IPS-15b (cell line): ENCODE measurements at regions not wholly inside any gene's neighbourhood (a gene's known extent, or its start where the extent isn't known, plus 50 kb on each side); places are given as distances from the start of the nearest gene placed in this dataset.

Experiments used
- H3K27me3 ChIP-seq: one replicate; pipeline ENCODE4 v1.6.1; 2013; ENCODE audit warnings: low read length; ENCODE audit not compliant: control insufficient read depth, insufficient read depth
- H3K36me3 ChIP-seq: one replicate; pipeline ENCODE4 v1.6.1; 2013; ENCODE audit warnings: low read length; ENCODE audit not compliant: control insufficient read depth, insufficient read depth
- H3K4me1 ChIP-seq: one replicate; pipeline ENCODE4 v1.6.1; 2013; ENCODE audit warnings: mild to moderate bottlenecking, low read length; ENCODE audit not compliant: control insufficient read depth, insufficient read depth
- H3K4me3 ChIP-seq: one replicate; pipeline ENCODE4 v1.5.1; 2013; ENCODE audit warnings: low read depth, low read length
- H3K9ac ChIP-seq: one replicate; pipeline ENCODE4 v1.6.1; 2013; ENCODE audit warnings: low read depth, mild to moderate bottlenecking, low read length
- H3K9me3 ChIP-seq: one replicate; pipeline ENCODE4 v1.6.1; 2013; ENCODE audit warnings: mild to moderate bottlenecking, low read length; ENCODE audit not compliant: control insufficient read depth, insufficient read depth

DNA sequence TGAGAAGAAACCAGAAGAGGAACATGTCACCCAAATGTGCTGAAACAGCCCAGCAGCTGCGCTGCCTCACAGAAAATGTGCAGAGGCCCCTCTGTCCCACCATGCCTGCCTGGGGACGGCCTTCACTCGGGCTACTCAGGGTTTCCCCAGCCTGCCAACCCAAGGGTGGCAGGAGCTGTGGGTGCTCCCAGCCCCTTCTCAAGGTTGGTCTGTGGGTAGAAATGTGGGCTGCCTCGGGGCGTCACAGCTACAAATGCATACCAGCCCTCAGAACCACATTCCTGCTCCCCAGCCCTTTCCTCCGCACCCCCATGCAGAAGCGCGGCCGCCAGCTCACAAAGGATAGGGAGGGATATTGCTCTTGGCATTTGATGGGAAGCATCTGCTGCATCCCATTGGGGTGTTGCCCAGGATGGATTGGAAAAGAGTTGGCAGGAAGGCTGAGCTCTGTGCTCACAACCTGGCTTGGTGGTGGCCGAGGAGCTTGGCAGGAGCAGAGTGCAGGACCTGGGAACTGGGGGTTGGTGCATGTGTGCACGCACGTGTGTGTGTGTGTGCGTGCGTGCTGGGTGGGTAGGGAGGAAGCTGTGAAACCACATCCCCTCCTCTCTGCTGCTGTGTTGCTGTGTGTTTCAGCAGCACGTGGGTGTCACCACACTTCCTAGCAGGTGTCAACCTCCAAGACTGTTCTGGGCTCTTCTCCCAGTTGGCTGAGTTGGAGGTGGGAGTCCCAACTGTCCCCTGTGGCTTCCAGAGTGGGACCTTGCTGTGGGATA, 304.4 kb downstream of the SEC14L1 start:
- no peaks in the 10 kb centered on the region for H3K27me3 ChIP-seq
- no peaks in the 10 kb centered on the region for H3K9me3 ChIP-seq
- H3K4me3 ChIP-seq = no peak overlapping the region
- H3K9ac ChIP-seq = no peak overlapping the region
- peaks cover 2% of the 10 kb centered on the region for H3K36me3 ChIP-seq
- H3K4me1 ChIP-seq = no peaks in the 10 kb centered on the region

DNA sequence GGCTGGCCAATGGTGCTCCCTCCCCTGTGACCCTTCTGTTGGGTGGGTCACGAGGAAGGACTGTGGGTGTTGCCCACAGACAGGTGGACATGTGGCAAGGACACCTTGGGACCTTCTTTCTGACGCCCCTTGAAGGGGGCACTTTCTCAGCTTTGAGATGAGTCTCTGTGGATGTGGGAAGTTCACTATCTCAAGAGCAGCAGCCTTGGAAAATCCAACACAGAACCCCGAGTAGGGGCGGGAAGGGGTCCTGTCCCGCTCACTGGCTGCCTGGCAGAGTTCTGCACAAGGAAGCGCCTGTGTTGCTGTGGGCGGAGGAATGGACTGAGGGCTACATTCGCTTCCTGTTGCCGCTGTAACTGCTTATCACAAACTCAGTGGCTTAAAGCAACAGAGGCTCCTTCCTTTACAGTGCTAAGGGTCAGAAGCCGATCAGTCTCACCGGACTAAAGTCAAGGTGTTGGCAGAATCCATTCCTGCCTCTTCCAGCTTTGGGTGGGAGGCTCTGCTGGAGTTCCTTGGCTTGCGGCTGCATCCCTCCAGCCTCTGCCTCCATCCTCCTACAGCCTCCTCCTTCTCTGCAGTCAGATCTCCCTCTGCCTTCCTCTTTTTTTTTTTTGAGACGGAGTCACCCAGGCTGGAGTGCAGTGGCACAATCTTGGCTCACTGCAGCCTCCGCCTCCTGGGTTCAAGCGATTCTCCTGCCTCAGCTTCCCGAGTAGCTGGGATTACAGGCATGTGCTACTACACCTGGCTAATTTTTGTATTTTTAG, 305.2 kb downstream of the SEC14L1 start:
- Histone ChIP-seq H3K9me3 (no peaks in the 10 kb centered on the region), H3K4me3 (no peak overlapping the region), H3K9ac (no peak overlapping the region), H3K4me1 (peaks cover 6% of the 10 kb centered on the region), H3K27me3 (no peaks in the 10 kb centered on the region), H3K36me3 (peaks cover 2% of the 10 kb centered on the region)

DNA sequence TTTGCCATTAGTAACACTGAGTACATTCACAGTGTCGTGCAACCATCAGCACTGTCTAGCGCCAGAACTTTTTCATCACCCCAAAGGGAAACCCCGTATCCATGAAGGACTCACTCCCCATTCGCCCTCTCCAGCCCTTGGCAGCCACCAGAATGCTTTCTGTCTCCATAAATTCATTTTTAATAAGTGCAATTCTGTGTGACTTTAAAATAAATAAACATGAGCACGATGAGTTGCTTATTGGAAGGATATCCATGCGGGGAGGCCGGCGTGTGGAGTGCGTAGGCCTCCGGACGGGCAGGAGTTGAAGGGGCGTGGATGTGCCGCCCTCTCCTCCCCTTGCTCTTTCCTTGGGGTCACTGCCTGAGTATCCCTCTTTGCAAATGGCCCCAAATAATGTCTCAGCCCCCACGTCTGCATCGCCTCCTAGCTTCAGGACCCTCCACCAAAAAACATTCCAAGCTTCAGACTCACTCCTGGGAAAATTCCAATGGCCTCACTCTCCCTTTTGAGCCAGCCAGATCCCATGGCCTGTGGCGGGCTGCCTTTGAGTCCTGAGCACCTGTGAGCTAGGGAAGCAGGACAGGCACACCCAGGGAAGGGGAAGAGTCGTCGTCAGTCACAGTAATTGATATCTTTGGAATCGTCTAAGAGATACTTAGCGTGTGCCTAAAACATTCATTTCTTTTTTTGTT, 306.3 kb downstream of the SEC14L1 start:
- H3K4me3 ChIP-seq = no peak overlapping the region

DNA sequence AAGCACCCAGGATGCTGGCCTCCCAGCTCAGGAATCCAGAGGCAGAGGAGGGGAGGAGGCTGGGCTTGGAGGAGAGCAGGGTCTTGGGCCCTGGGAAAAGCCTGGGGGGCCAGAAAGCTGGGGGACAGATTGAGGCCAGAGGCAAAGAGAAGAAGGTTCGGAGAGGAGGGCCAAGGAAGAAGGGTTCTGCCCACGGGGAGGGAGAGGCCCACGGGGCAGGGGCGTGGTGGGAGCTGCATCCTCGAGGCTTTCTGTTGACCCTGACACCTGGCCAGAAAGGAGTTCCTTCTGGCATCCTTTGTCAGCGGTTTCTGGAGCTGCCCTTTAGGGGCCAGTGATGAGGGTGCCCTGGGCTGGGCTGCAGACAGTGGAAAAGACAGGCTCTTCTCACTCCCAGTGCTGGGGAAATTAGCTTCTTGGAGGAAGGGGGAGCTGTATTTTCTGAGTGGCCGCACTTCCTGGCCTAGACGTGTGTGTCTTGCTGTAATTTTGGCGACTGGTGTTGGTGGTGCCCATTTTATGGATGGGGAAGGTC, 308.7 kb downstream of the SEC14L1 start:
- Histone ChIP-seq H3K4me1 (peaks cover 16% of the 10 kb centered on the region), H3K27me3 (no peaks in the 10 kb centered on the region), H3K9ac (no peak overlapping the region), H3K4me3 (no peak overlapping the region), H3K36me3 (peaks cover 2% of the 10 kb centered on the region), H3K9me3 (no peaks in the 10 kb centered on the region)

More for the DNA sequence above, 306.3 kb downstream of the SEC14L1 start:
- H3K36me3 ChIP-seq = peaks cover 2% of the 10 kb centered on the region
- H3K9me3 ChIP-seq = no peaks in the 10 kb centered on the region
- H3K27me3 ChIP-seq = no peaks in the 10 kb centered on the region
- no peak overlapping the region for H3K9ac ChIP-seq
- H3K4me1 ChIP-seq = peaks cover 7% of the 10 kb centered on the region

DNA sequence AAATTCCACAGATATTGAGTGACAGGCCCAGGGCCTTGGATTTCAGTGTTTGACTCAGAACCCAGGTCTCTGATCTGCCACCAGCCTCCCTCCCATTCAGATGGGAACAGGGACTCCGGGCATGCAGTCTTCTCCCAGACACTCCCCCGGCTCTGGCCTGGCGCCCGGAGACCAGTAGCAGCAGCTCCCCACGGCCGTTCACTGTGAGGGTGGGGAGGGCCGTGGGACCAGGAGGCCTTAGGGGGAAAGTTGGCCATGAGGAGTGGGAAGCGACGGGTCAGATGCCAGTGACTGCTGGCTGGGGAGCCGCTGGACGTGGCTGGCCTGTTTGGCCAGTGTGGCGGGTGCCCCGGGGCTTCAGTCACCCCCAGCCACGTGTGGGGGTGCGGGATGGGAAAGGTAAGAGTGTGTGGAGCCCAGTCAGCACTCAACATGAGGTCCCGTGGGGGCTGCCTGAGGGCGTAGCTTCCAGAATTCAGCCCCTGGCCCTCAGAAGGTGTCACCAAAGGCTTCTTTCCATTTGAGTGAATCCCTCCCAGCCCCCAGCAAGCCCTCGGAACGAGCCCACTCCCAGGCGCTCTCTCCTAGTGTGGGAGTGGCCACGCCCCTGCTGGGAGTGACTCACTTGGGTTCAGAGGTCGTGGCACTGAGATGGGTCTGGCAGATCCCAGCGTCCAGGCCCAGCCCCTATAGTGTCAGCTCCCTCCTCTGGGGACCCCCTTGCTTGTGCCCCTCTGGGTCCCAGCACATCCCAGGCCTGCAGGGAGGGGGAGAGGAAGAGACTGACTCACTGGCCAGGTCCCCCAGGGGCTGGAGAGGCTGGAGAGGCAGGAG, 309.4 kb downstream of the SEC14L1 start:
- H3K4me3 ChIP-seq = peak overlapping the region; percentile 66
- no peaks in the 10 kb centered on the region for H3K9me3 ChIP-seq
- peak overlapping the region; percentile 54 for H3K9ac ChIP-seq
- H3K4me1 ChIP-seq = peaks cover 16% of the 10 kb centered on the region
- peaks cover 4% of the 10 kb centered on the region for H3K36me3 ChIP-seq
- no peaks in the 10 kb centered on the region for H3K27me3 ChIP-seq

DNA sequence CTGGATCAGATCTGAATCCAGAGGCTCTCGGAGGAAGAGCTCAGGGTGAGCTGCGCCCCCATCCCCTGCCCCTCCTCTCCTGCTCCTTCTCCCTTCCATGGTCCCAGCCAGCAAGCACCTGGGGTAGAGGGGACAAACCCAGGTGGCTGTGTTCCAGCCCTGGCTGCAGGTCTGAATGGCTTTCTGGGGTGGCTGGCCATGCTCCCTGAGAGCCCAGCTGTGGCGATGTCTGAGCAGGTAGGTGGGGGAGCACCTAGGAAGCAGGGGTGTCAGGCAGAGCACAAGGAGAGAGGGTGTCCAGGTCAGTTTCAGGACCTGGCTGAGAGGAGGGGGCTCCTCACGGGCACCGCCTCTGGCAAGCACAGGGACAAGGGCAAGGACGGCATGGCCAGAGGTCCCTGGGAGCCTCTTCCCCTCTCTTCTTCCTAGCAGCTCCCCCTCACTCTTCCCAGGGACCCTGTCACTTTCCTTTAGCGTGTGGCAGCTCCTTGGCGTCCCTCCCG, 310.0 kb downstream of the SEC14L1 start:
- Histone ChIP-seq H3K9me3 (no peaks in the 10 kb centered on the region), H3K4me1 (peaks cover 16% of the 10 kb centered on the region), H3K4me3 (peak overlapping the region; percentile 66), H3K27me3 (no peaks in the 10 kb centered on the region), H3K9ac (peak overlapping the region; percentile 54), H3K36me3 (peaks cover 7% of the 10 kb centered on the region)

DNA sequence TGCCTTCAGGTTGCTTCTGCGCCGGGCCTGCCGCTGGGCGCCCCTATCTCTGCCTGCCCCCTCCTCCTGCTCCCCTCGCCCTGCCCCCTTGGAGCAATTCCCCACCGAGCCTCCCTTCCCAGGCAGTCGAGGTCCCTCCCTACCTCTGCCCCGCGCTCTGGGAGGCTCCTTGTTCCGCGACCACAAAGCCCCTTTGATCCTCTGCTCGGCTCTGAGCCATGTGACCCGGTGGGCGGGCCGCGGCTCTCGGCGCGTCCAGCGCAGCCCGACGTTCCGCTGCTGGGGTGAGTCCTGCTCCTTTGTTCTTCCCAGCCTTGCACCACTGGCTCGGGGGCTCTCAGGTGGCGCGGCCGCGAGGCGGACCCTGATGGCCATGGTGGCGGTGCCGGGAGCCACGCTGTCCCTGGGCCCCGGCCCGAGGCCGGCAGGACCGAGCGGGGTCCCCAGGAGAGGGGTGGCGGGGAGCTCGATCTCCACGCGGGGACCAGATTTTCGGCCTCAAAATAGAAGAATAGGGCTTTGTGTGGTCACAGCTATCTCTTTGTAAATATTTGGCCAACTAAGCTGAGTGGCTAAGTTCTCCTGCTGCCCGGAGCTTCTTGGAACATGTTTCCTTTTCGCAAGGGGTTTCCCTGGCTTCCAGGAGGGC, 310.6 kb downstream of the SEC14L1 start:
- Histone ChIP-seq H3K36me3 (peaks cover 7% of the 10 kb centered on the region), H3K9me3 (no peaks in the 10 kb centered on the region), H3K4me3 (peak overlapping the region; percentile 66), H3K27me3 (no peaks in the 10 kb centered on the region), H3K9ac (peak overlapping the region; percentile 68), H3K4me1 (peaks cover 16% of the 10 kb centered on the region)

DNA sequence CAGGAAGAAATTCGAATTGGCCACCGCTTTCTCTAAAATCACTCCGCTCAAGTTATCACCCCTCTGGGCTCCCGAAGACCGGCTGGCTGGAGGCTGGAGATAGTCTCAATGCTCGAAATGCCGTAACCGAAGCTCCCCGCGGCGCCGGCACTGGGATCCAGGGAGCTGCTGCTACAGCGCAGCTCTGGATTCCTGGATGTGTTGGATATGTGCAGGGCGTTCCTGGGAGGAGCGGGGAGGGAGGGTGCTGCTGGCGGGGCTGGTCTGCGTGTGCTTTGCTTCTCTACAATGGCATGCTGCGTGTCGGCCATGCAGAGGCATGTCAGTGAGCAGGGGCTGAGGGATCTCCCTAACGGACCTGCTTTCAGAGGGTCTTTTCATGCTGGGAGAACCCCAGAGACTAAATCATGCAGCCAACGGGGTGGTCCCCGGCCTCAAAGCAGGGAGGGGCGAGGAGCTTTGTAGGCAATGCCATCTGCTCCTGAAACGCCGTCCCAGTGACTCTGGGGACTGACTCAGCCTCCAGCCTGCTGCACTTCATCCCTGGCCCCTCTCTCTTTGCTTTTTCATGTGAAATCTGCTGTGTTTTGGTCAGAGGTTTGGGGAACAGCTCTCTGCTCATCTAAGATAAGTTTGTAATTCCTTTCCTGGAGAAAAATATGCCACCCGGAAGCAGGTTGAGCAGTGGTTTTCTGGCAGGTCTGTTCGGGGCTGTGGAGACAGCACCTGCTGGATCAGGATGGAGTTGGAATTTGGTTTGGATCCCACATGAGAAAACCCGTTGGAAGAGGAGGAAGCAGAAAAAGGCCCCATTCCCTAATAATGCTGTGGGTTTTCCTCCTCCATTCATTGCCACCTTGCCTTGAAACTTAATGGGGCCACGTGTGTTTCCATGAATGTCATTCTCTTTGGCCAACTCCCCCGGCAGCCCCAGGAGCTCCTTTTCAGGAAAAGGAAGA, 311.4 kb downstream of the SEC14L1 start:
- Histone ChIP-seq H3K4me3 (peak overlapping the region; percentile 66), H3K4me1 (peaks cover 16% of the 10 kb centered on the region), H3K9ac (peak overlapping the region; percentile 68), H3K36me3 (peaks cover 7% of the 10 kb centered on the region), H3K9me3 (no peaks in the 10 kb centered on the region), H3K27me3 (no peaks in the 10 kb centered on the region)

DNA sequence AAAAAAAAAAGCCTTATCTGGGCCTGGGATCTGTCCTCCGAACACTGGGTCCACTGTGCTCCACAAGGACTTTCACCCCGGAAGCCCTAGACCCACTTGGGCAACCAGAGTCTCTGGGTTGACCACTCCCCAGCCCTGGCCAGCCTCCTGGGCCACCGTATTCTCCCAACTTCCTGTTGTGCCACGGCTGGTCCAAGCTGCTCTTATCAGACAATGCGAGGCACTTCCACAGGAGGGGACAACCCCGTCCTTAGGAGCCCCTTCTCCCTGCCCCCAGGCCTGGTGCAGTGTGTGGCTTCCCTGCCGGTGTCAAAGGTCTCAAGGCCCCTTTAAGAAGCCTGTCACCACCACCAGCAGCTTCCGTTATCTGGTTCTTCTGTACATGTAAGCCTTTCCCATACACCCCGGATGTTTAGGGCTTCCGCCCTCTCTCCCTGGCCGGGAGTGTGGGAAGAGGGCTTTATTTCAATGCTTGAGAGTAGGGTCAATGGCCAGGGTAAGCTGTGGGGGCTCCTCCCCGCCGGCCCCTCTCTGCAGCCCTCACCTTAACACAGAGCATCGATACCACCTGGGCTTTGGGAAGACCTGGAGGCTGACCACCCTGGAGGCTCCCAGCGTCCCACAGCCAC, 313.0 kb downstream of the SEC14L1 start:
- H3K9ac ChIP-seq = no peak overlapping the region
- H3K9me3 ChIP-seq = no peaks in the 10 kb centered on the region
- H3K4me1 ChIP-seq = peaks cover 16% of the 10 kb centered on the region
- no peak overlapping the region for H3K4me3 ChIP-seq
- peaks cover 7% of the 10 kb centered on the region for H3K36me3 ChIP-seq
- H3K27me3 ChIP-seq = no peaks in the 10 kb centered on the region
